PC-9 (cell line): ENCODE measurements at regions not wholly inside any gene's neighbourhood (a gene's known extent, or its start where the extent isn't known, plus 50 kb on each side); places are given as distances from the start of the nearest gene placed in this dataset.
"Not testable (repeated sequence)": the region's sequence is repeated elsewhere in the genome, so short reads cannot be mapped to it uniquely, and the experiment has no call there.

ENCODE experiments used
- BruUV-seq: library from RNA; stranded (reverse); fragments of 400-500 nt; replicated peaks from 2 replicates; lab custom pipeline; 2021; lab: Mats Ljungman, UMichigan
- CTCF ChIA-PET: fragments of 300-600 bp; sonication (Branson Sonifier 250); formaldehyde crosslinking; loops from one replicate; lab custom pipeline; 2022; ENCODE audit warnings: antibody characterized with exemption; lab: Charles Lee
- POLR2A ChIA-PET: fragments of 300-600 bp; sonication (Branson Sonifier 250); formaldehyde crosslinking; loops from one replicate; lab custom pipeline; 2022; ENCODE audit warnings: antibody characterized with exemption; ENCODE audit not compliant: unreplicated experiment; lab: Charles Lee
- DNase-seq, 2 experiments: peaks; one replicate each; pipeline versions ENCODE4 v3.0.0 to v3.0.0-alpha.2; 2015 to 2022; ENCODE audit warnings: mixed read lengths in 1 of 2
- H2AFZ ChIP-seq: fragments of 200-600 bp; sonication (generic); 2 replicates; pipeline ENCODE4 v1.8.1; 2017; ENCODE audit warnings: antibody characterized with exemption
- H3F3A ChIP-seq: fragments of 200-600 bp; sonication (generic); 2 replicates; pipeline ENCODE4 v1.8.1; 2017; ENCODE audit warnings: antibody characterized with exemption, mild to moderate bottlenecking, low read depth; ENCODE audit not compliant: insufficient read depth
- H3K27ac ChIP-seq: fragments of 200-600 bp; sonication (generic); 2 replicates; pipeline ENCODE4 v1.6.1; 2016; ENCODE audit warnings: mixed run types
- H3K27me3 ChIP-seq: fragments of 200-600 bp; sonication (generic); 2 replicates; pipeline ENCODE4 v1.6.1; 2016; ENCODE audit warnings: low read depth, mixed run types; ENCODE audit not compliant: insufficient read depth
- H3K36me3 ChIP-seq: fragments of 200-600 bp; sonication (generic); 2 replicates; pipeline ENCODE4 v1.6.1; 2016; ENCODE audit warnings: low read depth, mixed run types
- H3K4me1 ChIP-seq: fragments of 200-600 bp; sonication (generic); replicated peaks from 2 replicates; pipeline ENCODE4 v1.6.1; 2016; ENCODE audit warnings: mixed run types; ENCODE audit not compliant: insufficient read depth
- H3K4me2 ChIP-seq: fragments of 200-600 bp; sonication (generic); 2 replicates; pipeline ENCODE4 v1.6.1; 2017; ENCODE audit warnings: mixed run types
- H3K4me3 ChIP-seq: fragments of 200-600 bp; sonication (generic); 2 replicates; pipeline ENCODE4 v1.6.1; 2016; ENCODE audit warnings: mixed run types
- H3K79me2 ChIP-seq: fragments of 200-600 bp; sonication (generic); 2 replicates; pipeline ENCODE4 v1.6.1; 2017; ENCODE audit warnings: low read depth, mixed run types
- H3K9me2 ChIP-seq: fragments of 200-600 bp; sonication (generic); 2 replicates; pipeline ENCODE4 v1.8.1; 2017; ENCODE audit warnings: mild to moderate bottlenecking; ENCODE audit not compliant: insufficient read depth
- H3K9me3 ChIP-seq: fragments of 200-600 bp; sonication (generic); 2 replicates; pipeline ENCODE4 v1.8.1; 2016; ENCODE audit warnings: low read depth; ENCODE audit not compliant: insufficient read depth
- H4K20me1 ChIP-seq: fragments of 200-600 bp; sonication (generic); 2 replicates; pipeline ENCODE4 v1.8.1; 2017; ENCODE audit not compliant: insufficient read depth
- intact Hi-C: fragments of 100-400 bp; cut with micrococcal nuclease; formaldehyde crosslinking; loops from one replicate; pipeline ENCODE4 v1.10.0; 2022; ENCODE audit not compliant: unreplicated experiment

- BruUV-seq, DNase-seq, H3K9me3 ChIP-seq, H3K4me1 ChIP-seq, H3K36me3 ChIP-seq, H4K20me1 ChIP-seq, H3K9me2 ChIP-seq, H3K79me2 ChIP-seq, CTCF ChIA-PET, POLR2A ChIA-PET, H3F3A ChIP-seq, H3K27ac ChIP-seq, intact Hi-C loops, H3K27me3 ChIP-seq: not testable (repeated sequence)
- peak overlapping the region; percentile 60; the same call in 1 of the 2 replicates for H3K4me3 ChIP-seq
- H3K4me2 ChIP-seq = peak overlapping the region; percentile 78
- peak overlapping the region; percentile 66; the same call in 1 of the 2 replicates for H2AFZ ChIP-seq
These were observed 1613.3 kb downstream of the SPATA31A7 start for GRCh38 chr9:62803099-62803498.

DNA sequence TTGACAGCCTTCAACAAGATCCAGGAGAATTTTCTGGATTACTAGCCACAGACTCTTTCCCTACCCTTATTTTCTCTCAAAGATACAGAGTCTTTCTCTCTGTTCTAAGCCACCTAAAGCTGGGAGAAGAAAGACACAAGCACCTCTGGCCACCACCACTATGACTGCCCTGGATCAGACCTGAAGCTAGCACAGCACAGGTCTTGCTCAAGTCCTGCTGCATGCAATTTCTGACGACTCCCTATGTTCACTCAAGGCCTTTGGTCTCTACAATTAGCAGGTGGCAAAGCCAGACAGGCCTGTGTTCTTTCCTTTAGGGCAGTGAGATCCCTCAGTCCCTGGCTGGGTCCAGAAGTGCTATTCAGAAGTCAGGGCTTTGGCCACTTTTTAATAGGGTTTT is 1614.5 kb downstream of the SPATA31A7 start:
- TSS peak; percentile 58 for BruUV-seq
- H2AFZ ChIP-seq, H3K4me1 ChIP-seq, DNase-seq, H3K9me3 ChIP-seq, H3K36me3 ChIP-seq, H3K9me2 ChIP-seq, H3K79me2 ChIP-seq, H3K4me3 ChIP-seq, H3K27ac ChIP-seq, CTCF ChIA-PET, H4K20me1 ChIP-seq, H3K4me2 ChIP-seq, intact Hi-C loops, H3K27me3 ChIP-seq, H3F3A ChIP-seq: not testable (repeated sequence)
- POLR2A ChIA-PET = interaction anchor here (0.6 kb wide), 1 partner anchor 1013 kb away, joined by 5 read pairs; no protein-coding TSS in a partner anchor

- H3K4me1 ChIP-seq, POLR2A ChIA-PET, H3K9me3 ChIP-seq, H4K20me1 ChIP-seq, BruUV-seq, CTCF ChIA-PET, H3K36me3 ChIP-seq, H2AFZ ChIP-seq, H3F3A ChIP-seq, H3K9me2 ChIP-seq, intact Hi-C loops, DNase-seq, H3K27ac ChIP-seq, H3K4me3 ChIP-seq, H3K4me2 ChIP-seq, H3K79me2 ChIP-seq, H3K27me3 ChIP-seq: not testable (repeated sequence)
These were observed 1617.6 kb downstream of the SPATA31A7 start for GRCh38 chr9:62807424-62807823.

- H4K20me1 ChIP-seq, H2AFZ ChIP-seq, H3K4me1 ChIP-seq, H3K9me3 ChIP-seq, H3K4me3 ChIP-seq, intact Hi-C loops, BruUV-seq, H3F3A ChIP-seq, H3K9me2 ChIP-seq, H3K27ac ChIP-seq, H3K27me3 ChIP-seq, POLR2A ChIA-PET, H3K36me3 ChIP-seq, DNase-seq, CTCF ChIA-PET, H3K79me2 ChIP-seq, H3K4me2 ChIP-seq: not testable (repeated sequence)
These were observed 1618.2 kb downstream of the SPATA31A7 start for GRCh38 chr9:62808081-62808480.

GRCh38 chr9:62810318-62810717 is 1620.5 kb downstream of the SPATA31A7 start:
- BruUV-seq = not testable (repeated sequence)

DNA sequence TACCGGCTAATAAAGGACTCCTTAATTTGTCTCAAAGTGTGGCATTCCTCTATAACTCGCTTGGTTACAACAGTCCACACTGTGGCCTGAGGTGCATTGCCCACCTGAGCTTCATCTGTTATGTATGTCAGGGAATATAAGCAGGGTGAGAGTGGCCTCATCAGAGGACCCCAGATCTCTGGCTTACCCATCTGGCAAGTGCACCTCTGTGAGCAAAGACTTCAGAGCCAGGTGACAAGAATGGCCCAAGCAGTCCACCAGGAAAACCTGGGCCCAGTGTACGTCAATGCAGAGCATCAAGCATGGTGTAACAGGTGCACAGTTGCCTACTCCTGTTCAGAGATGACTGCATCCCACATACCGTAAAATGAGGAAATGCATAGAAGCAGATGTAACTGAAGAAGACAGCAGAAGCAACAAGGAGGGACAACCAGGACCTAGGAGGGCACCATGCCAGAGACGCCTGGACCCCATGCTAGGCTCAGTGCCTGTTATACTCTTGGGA is 1621.0 kb downstream of the SPATA31A7 start:
- H3K36me3 ChIP-seq, POLR2A ChIA-PET: not testable (repeated sequence)

More at GRCh38 chr9:62810318-62810717, 1620.5 kb downstream of the SPATA31A7 start:
- CTCF ChIA-PET, H4K20me1 ChIP-seq, H3K4me2 ChIP-seq, H3K9me2 ChIP-seq, H3K4me1 ChIP-seq, H3K9me3 ChIP-seq, H3K4me3 ChIP-seq, H3K79me2 ChIP-seq, H2AFZ ChIP-seq, H3K27ac ChIP-seq, H3F3A ChIP-seq, H3K27me3 ChIP-seq, H3K36me3 ChIP-seq, intact Hi-C loops, DNase-seq, POLR2A ChIA-PET: not testable (repeated sequence)

DNA sequence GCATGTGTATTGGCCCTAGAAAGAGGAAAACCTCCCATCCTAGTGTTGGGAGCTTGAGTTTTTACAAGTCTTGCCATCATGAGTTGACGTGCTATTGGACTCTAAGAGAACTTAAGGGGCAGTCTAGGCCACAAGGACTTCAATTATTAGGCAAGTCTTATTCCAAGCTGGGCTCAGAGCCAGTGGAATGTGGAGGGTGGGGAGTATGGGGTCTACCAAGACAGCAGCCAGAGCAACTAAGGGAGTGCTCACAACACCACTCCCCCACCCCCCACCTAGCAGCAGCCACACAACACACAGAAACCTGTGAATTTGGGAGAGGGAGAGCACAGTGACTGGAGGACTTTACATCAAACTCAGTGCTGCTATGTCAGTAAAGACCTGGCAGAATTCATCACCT is 1625.6 kb downstream of the SPATA31A7 start:
- H3K9me2 ChIP-seq, H3K4me2 ChIP-seq, DNase-seq, H3K9me3 ChIP-seq, H4K20me1 ChIP-seq, H2AFZ ChIP-seq, H3K4me3 ChIP-seq, H3K27me3 ChIP-seq, BruUV-seq, H3K27ac ChIP-seq, CTCF ChIA-PET, intact Hi-C loops, H3F3A ChIP-seq, H3K79me2 ChIP-seq, H3K36me3 ChIP-seq, H3K4me1 ChIP-seq, POLR2A ChIA-PET: not testable (repeated sequence)

More for the DNA sequence above, 1621.0 kb downstream of the SPATA31A7 start:
- H3K4me1 ChIP-seq, CTCF ChIA-PET, BruUV-seq, DNase-seq, intact Hi-C loops, H3K4me2 ChIP-seq, H3K79me2 ChIP-seq, H3K4me3 ChIP-seq, H2AFZ ChIP-seq, H3K27ac ChIP-seq, H3F3A ChIP-seq, H3K9me3 ChIP-seq, H3K9me2 ChIP-seq, H3K27me3 ChIP-seq, H4K20me1 ChIP-seq: not testable (repeated sequence)
